Pancreas (tissue), 10 donors: ENCODE measurements at regions not wholly inside any gene's neighbourhood (a gene's known extent, or its start where the extent isn't known, plus 50 kb on each side); places are given as distances from the start of the nearest gene placed in this dataset.

ENCODE experiments used
- ATAC-seq, 4 donors: fragments of 200-7000 bp; cut with Tn5 transposase; one replicate each; pipeline versions ENCODE4 v1.8.0 to v1.9.1; 2020; ENCODE audit warnings: mild to moderate bottlenecking in 4 of 4, moderate library complexity in 4 of 4
- DNase-seq, 6 donors: peaks; one replicate each; pipeline ENCODE4 v3.0.0-alpha.2; 2020
- FAIRE-seq: peaks from 2 replicates; lab custom pipeline; 2012; peaks lifted over from hg19 to GRCh38; lab: Jason Lieb, UNC
- H3K27ac ChIP-seq, 4 donors: fragments of 200-600 bp; sonication (generic); 1 replicate in 3 of 4; 2 replicates in 1 of 4; pipeline versions ENCODE4 v1.5.0 to v1.8.0; 2020
- H3K27me3 ChIP-seq, 4 donors: fragments of 200-600 bp; one replicate each; pipeline ENCODE4 v1.8.0; 2021
- H3K36me3 ChIP-seq, 3 donors: fragments of 200-600 bp; sonication (generic) in 1 of 3; one replicate each; pipeline versions ENCODE4 v1.5.0 to v1.8.0; 2020 to 2021
- H3K4me1 ChIP-seq, 3 donors: fragments of 200-600 bp; one replicate each; pipeline ENCODE4 v1.8.0; 2021
- H3K4me3 ChIP-seq, 4 donors: fragments of 200-600 bp; sonication (generic) in 2 of 4; one replicate each; pipeline versions ENCODE4 v1.5.0 to v1.8.0; 2020 to 2021
- H3K9me3 ChIP-seq, 4 donors: fragments of 200-600 bp; one replicate each; pipeline ENCODE4 v1.8.0; 2021
- WGBS, 2 donors: extraction: QIAGEN DNeasy Blood & Tissue Kit; methylation state at CpG; one replicate each; pipeline ENCODE4 v1.1.7; 2013; 5-methylcytosine and 5-hydroxymethylcytosine counted together
- intact Hi-C, 3 donors: fragments of 100-400 bp; cut with DNase I; formaldehyde crosslinking; loops; one replicate each; pipeline versions ENCODE4 v1.11.1 to v1.14.2; 2022
- TF ChIP-seq, protein P1 (sequence below), 4 donors: fragments of 200-600 bp; sonication (generic) in 3 of 4; IDR thresholded peaks; one replicate each; pipeline versions ENCODE4 v1.5.0 to v1.8.0; 2021; ENCODE audit warnings: antibody characterized with exemption in 4 of 4
- donor health status: healthy with polysubstance abuse.
- donor health status: DM: no; HTN: no; CAD: no; lungs with moderate emphysema.
- donor health status: DM: no; HTN: no; CAD: no.
- donor health status: control.
- donor health status: control.
- donor health status: Bipolar disorder and iron deficiency.
- donor health status: DM: yes; HTN: yes; CAD: no.
- donor health status: DM: no; HTN: no; CAD: no.
- donor health status: DM: no; HTN: no; CAD: no.
- donor health status: DM: yes; HTN: yes; CAD: no.

GRCh38 chr2:66696886-66697285 lies 262.0 kb downstream of the MEIS1 start:
- H3K4me3 ChIP-seq, result no peak overlapping the region
- intact Hi-C loops, result no loop called here
- WGBS, 2 donors, result 62 to 72% methylated on average over 4 of the region's 4 CpGs
- peaks cover 0 to 5% (median 0%) of the 10 kb centered on the region in 3 donors for H3K4me1 ChIP-seq
- no peak for ATAC-seq
- DNase-seq, result no peak
- no peaks in the 10 kb centered on the region for H3K27me3 ChIP-seq
- H3K9me3 ChIP-seq, result no peaks in the 10 kb centered on the region
- no peaks in the 10 kb centered on the region for H3K36me3 ChIP-seq
- H3K27ac ChIP-seq, result no peak overlapping the region
- TF ChIP-seq, protein P1, sequence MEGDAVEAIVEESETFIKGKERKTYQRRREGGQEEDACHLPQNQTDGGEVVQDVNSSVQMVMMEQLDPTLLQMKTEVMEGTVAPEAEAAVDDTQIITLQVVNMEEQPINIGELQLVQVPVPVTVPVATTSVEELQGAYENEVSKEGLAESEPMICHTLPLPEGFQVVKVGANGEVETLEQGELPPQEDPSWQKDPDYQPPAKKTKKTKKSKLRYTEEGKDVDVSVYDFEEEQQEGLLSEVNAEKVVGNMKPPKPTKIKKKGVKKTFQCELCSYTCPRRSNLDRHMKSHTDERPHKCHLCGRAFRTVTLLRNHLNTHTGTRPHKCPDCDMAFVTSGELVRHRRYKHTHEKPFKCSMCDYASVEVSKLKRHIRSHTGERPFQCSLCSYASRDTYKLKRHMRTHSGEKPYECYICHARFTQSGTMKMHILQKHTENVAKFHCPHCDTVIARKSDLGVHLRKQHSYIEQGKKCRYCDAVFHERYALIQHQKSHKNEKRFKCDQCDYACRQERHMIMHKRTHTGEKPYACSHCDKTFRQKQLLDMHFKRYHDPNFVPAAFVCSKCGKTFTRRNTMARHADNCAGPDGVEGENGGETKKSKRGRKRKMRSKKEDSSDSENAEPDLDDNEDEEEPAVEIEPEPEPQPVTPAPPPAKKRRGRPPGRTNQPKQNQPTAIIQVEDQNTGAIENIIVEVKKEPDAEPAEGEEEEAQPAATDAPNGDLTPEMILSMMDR (IDR thresholded peaks at IDR 0.05), result no peak
- no peak for FAIRE-seq

DNA sequence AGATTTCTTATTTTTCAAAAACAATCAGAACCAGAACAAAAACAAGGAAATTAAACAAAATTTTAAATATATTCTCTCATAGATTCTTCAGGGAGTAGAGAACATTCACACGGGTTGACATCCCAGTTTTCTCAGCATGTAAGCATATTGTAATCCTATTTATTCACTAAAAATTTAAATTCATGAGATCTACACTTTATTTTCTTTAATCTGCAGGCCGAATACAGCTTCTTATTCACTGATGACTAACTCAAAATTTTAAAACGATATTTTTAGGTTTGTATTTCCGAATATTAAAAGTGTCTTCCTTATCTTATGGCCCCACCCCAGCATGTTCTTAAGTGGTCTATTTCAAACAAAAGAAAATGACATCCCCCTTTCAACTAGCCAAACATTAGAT lies 262.4 kb downstream of the MEIS1 start:
- no peak overlapping the region for H3K27ac ChIP-seq

GRCh38 chr2:66698091-66698490 lies 263.2 kb downstream of the MEIS1 start:
- no peak overlapping the region for H3K4me3 ChIP-seq

More for the DNA sequence above, 262.4 kb downstream of the MEIS1 start:
- Histone ChIP-seq H3K36me3 (no peaks in the 10 kb centered on the region), H3K4me3 (no peak overlapping the region), H3K4me1 (peaks cover 0 to 5% (median 0%) of the 10 kb centered on the region in 3 donors), H3K27me3 (no peaks in the 10 kb centered on the region), H3K9me3 (no peaks in the 10 kb centered on the region)
- FAIRE-seq, result no peak
- DNase-seq, result no peak
- 80 to 81% methylated on average over 4 of the region's 4 CpGs for WGBS, 2 donors
- intact Hi-C loops, result no loop called here
- TF ChIP-seq, protein P1 (IDR thresholded peaks at IDR 0.05), result no peak
- ATAC-seq, result no peak

GRCh38 chr2:66698576-66699239 lies 263.8 kb downstream of the MEIS1 start:
- 89 to 91% methylated on average over 5 of the region's 5 CpGs for WGBS, 2 donors
- Histone ChIP-seq H3K4me1 (peaks cover 0 to 5% (median 0%) of the 10 kb centered on the region in 3 donors), H3K9me3 (no peaks in the 10 kb centered on the region), H3K27me3 (no peaks in the 10 kb centered on the region), H3K4me3 (no peak overlapping the region), H3K27ac (no peak overlapping the region), H3K36me3 (no peaks in the 10 kb centered on the region)
- DNase-seq, result no peak
- FAIRE-seq, result no peak
- ATAC-seq, result no peak
- intact Hi-C loops, result no loop called here
- TF ChIP-seq, protein P1 (IDR thresholded peaks at IDR 0.05), result no peak

More at GRCh38 chr2:66698091-66698490, 263.2 kb downstream of the MEIS1 start:
- H3K27ac ChIP-seq, result no peak overlapping the region
- no peaks in the 10 kb centered on the region for H3K36me3 ChIP-seq
- TF ChIP-seq, protein P1 (IDR thresholded peaks at IDR 0.05), result no peak
- peaks cover 0 to 5% (median 0%) of the 10 kb centered on the region in 3 donors for H3K4me1 ChIP-seq
- no peak for FAIRE-seq
- intact Hi-C loops, result no loop called here
- H3K27me3 ChIP-seq, result no peaks in the 10 kb centered on the region
- 72 to 88% methylated on average over 3 of the region's 3 CpGs for WGBS, 2 donors
- no peak for ATAC-seq
- no peak for DNase-seq
- H3K9me3 ChIP-seq, result no peaks in the 10 kb centered on the region

DNA sequence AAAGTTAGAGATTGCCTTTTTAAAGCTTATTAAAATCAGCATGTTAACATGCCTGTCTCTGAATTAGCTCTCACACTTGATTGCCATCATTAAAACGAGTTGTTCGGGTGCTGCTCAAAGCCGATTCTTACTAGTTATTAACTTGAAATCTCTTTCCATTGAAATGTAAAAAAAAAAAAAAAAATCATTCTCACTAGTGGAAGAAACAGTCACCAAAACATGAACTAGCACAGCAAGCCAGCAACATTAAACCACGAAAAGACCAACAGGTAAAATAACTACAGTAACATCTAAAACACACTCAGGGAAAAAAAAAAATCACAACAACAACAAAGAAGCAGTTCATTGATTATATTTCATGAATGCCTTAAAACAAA lies 264.5 kb downstream of the MEIS1 start:
- intact Hi-C loops, result no loop called here
- H3K27ac ChIP-seq, result no peak overlapping the region
- 74 to 90% methylated on average over 4 of the region's 4 CpGs for WGBS, 2 donors
- H3K4me1 ChIP-seq, result peaks cover 0 to 5% (median 0%) of the 10 kb centered on the region in 3 donors
- DNase-seq, result no peak
- ATAC-seq, result no peak
- no peaks in the 10 kb centered on the region for H3K27me3 ChIP-seq
- TF ChIP-seq, protein P1 (IDR thresholded peaks at IDR 0.05), result no peak
- no peaks in the 10 kb centered on the region for H3K9me3 ChIP-seq
- H3K36me3 ChIP-seq, result no peaks in the 10 kb centered on the region
- no peak overlapping the region for H3K4me3 ChIP-seq
- FAIRE-seq, result peak; percentile 59
